DLD1 (cell line): ENCODE measurements at regions not wholly inside any gene's neighbourhood (a gene's known extent, or its start where the extent isn't known, plus 50 kb on each side); places are given as distances from the start of the nearest gene placed in this dataset.

Experiments
- in situ Hi-C: cut with HindIII; loops from 2 replicates; pipeline ENCODE4 v1.10.0; 2017; ENCODE audit warnings: low sequenced_read_pairs

DNA sequence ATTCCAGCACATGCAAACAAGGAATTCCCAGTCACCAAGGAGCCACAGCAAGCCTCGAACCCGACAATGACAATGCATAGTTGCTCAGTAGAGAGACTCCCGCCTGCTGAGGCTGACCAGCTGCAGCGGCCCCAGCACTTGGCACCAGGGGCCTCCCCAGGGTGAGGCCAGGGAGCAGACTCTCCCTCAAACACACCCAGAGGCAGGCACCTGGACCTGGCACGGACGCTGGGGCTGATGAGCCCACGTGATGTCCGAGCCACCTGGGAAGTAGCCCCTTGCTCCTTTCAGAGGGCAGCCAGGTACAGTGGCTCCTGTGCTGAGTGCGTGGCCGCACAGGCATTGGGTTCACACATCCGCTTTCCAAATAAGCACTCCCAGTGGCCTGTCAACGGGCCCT lies 315.9 kb upstream of the TGFBR2 start:
- in situ Hi-C loops = no loop called here

- in situ Hi-C loops = no loop called here
Measured at GRCh38 chr3:30292192-30292893, 314.1 kb upstream of the TGFBR2 start.

DNA sequence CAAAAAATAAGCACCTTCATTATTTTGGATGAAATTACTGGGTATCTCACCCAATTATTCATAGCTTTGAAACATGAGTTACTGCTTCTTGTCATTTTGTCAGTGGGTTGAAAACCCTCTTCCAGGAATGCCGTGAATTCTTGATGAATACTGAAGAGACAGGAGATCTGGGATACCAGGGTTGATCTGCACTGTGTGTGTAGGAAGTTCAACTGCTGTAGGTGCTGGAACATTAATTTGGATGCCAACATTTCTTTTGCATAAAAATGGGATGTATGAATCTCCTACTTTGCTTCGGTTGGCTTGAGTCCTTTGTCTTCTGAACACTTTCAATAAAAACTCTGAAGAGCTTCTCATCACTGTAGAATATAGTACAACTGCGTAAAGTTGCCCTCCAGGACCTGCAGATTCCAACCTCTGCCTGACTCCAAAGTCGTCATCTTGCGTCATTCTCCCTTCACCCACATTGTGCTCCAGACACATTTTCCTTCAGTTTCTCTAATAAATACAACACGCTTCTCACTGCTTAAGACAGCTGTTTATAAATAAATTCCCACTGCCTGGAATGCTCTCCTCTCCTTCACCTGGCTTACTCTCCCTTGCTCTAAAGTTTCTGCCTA lies 312.7 kb upstream of the TGFBR2 start:
- in situ Hi-C loops = no loop called here

- in situ Hi-C loops = no loop called here
Measured at GRCh38 chr3:30294241-30294667, 312.1 kb upstream of the TGFBR2 start.

GRCh38 chr3:30297112-30297511 lies 309.3 kb upstream of the TGFBR2 start:
- in situ Hi-C loops = no loop called here

DNA sequence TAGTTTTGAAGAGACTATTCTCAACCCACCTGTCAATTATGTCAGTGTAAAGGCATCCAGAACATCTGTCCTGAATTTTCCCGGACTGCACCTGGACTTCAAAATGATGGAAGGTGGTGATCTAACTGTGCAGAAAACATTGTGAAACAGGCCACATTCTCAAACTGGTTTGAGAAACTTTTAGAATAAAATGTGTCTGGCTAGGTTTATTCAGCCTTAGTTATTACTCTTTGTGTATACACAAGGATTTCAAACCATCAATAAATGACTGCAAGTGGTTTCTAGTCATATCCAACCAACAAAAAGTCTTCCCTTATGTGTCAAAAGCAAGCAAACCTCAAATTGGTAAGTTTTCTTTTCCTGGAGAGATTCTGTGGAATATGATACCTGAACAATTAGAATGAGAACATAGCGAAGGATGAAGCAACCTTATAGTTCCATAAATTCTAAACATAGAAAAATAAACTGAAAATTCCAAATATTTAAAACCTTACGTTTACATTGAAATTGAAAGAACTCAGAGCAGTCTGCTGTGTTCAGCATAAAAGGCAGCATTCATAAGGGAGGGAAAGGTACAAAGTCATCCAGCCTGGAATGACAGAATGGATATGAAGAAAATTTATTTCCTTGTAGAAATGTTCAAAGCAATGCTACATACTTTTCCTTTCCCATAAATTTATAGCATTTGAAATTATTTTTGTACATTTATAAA lies 306.6 kb upstream of the TGFBR2 start:
- in situ Hi-C loops = no loop called here

DNA sequence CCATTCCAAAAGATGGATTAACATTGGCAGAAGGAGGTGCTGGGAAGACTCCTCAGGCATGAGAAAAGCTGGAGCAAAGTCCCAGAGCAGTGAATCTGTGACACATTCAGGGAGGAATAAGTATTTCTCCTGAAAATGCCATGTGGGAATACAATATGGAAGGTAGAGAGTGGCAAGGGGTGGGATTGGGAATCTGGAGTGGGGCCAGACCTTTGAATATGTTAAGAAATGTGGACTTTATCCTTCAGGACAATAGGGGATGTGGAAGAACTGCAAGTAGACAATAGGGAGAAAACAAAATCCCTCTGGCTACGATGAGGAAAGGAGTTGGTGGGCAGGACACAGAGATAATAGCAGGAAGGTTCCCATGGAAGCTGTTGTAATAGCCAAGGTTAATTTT lies 305.6 kb upstream of the TGFBR2 start:
- in situ Hi-C loops = no loop called here

GRCh38 chr3:30302027-30302426 lies 304.4 kb upstream of the TGFBR2 start:
- in situ Hi-C loops = no loop called here

GRCh38 chr3:30303770-30304169 lies 302.6 kb upstream of the TGFBR2 start:
- in situ Hi-C loops = no loop called here

GRCh38 chr3:30305021-30305420 lies 301.4 kb upstream of the TGFBR2 start:
- in situ Hi-C loops = no loop called here

DNA sequence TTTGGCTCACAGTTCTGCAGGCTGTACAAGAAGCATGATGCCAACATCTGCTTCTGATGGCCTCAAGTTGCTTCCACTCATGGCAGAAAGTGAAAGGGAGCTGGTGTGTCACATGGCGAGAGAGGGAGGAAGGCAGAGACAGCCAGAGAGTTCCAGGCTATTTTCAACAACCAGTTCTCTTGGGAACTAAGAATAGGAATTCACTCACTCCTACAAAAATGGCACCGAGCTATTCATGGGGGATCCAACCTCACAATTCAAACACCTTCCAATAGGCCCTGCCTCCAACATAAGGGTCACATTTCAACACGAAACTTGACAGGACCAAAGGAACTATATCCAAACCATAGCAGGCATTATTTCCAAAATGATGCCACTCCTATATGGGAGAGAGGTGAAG lies 299.5 kb upstream of the TGFBR2 start:
- in situ Hi-C loops = no loop called here

DNA sequence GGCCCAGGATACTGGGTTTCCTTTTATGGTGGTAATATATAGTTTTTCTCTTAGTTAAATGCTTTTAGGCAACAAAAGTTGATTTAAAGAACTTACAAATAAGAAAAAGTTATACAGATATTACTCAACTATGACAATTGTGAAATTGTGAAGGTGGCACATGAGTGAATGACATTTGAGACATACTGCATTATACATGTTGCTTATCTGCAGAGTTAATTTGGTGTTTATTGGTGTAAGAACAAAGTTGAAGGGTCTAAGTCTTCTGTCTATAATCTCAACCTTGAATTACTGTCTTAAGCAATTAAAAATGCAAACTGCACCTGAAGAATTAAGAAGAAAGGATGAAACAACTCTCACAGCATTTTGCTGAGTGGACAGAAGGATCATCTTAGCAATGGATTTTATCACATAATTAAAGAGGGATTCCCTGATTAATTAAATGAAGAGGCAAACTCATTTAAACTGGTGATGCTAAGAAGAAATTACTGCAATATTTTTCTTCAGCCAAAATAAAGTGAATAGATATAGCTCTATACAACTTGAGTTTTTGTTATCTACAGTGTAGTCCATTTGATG lies 298.9 kb upstream of the TGFBR2 start:
- in situ Hi-C loops = no loop called here

- in situ Hi-C loops = no loop called here
Measured at GRCh38 chr3:30308131-30308530, 298.3 kb upstream of the TGFBR2 start.

- in situ Hi-C loops = no loop called here
Measured at GRCh38 chr3:30309961-30310954, 296.1 kb upstream of the TGFBR2 start.

DNA sequence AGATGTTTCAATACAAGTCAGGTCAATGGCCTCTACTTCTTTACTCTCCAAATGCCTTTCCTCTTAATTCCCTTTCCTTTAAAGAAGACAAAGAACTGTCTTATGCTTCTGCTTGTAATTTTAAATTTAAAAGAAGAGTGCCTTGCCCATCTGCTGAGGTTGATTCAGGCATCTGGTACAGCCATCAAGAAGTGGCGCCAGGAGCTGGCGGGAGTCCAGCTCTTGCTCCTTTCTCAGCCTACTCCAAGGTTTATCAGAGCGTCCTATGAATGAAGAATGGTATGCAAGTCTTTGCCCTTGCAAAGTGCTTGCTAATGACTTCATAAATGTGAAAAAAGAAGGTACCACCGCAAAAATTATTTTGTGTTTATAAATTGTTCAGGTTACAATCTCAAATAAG lies 294.6 kb upstream of the TGFBR2 start:
- in situ Hi-C loops = no loop called here

DNA sequence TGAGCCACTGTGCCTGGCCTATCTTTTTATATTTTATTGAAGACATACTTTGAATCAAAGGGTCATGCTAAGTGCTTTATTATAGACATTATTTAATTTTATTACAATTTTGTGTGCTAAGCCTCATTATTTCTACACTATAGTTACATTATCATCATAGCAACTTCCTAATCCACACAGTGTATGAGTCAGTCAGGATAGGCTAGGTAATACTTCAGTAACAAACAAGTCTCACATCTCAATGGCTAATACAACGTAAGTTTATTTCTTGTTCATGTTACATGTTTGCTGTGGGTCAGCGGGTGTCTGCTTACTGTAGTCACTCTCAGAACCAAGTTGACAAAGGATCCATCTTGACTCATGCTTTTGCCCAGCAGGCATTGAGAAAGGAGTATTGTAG lies 292.6 kb upstream of the TGFBR2 start:
- in situ Hi-C loops = no loop called here

GRCh38 chr3:30314757-30315325 lies 291.6 kb upstream of the TGFBR2 start:
- in situ Hi-C loops = no loop called here

- in situ Hi-C loops = no loop called here
Measured at GRCh38 chr3:30315447-30315846, 291.0 kb upstream of the TGFBR2 start.

- in situ Hi-C loops = no loop called here
Measured at GRCh38 chr3:30317561-30317960, 288.8 kb upstream of the TGFBR2 start.

- in situ Hi-C loops = no loop called here
Measured at GRCh38 chr3:30318110-30318509, 288.3 kb upstream of the TGFBR2 start.
